SJSA1 (cell line): ENCODE measurements at regions not wholly inside any gene's neighbourhood (a gene's known extent, or its start where the extent isn't known, plus 50 kb on each side); places are given as distances from the start of the nearest gene placed in this dataset.

Experiments used
- DNase-seq, 2 experiments: peaks; one replicate each; pipeline ENCODE4 v3.0.0-alpha.2; 2015 to 2020; ENCODE audit warnings: low spot score in 2 of 2, low read depth in 1 of 2
- H3K27ac ChIP-seq: fragments of 250-450 bp; sonication (Bioruptor Pico); 2 replicates; pipeline ENCODE4 v1.5.1; 2020; ENCODE audit warnings: mild to moderate bottlenecking, moderate library complexity
- H3K27me3 ChIP-seq: fragments of 250-450 bp; sonication (Bioruptor Pico); replicated peaks from 2 replicates; pipeline ENCODE4 v1.5.1; 2020; ENCODE audit warnings: mild to moderate bottlenecking, moderate library complexity
- H3K36me3 ChIP-seq: fragments of 250-450 bp; sonication (Bioruptor Pico); 2 replicates; pipeline ENCODE4 v1.5.1; 2020; ENCODE audit warnings: mild to moderate bottlenecking
- H3K4me1 ChIP-seq: fragments of 250-450 bp; sonication (Bioruptor Pico); replicated peaks from 2 replicates; pipeline ENCODE4 v1.6.1; 2021; ENCODE audit warnings: mild to moderate bottlenecking
- H3K4me3 ChIP-seq: fragments of 250-450 bp; sonication (Bioruptor Pico); 2 replicates; pipeline ENCODE4 v1.5.1; 2020; ENCODE audit warnings: mild to moderate bottlenecking
- H3K9me3 ChIP-seq: fragments of 250-450 bp; sonication (Bioruptor Pico); replicated peaks from 2 replicates; pipeline ENCODE4 v1.5.1; 2020; ENCODE audit warnings: mild to moderate bottlenecking

GRCh38 chr18:73774811-73775509, 372.7 kb downstream of the FBXO15 start:
- peak in 1 of 2 experiments; percentile 52 for DNase-seq
- Histone ChIP-seq H3K4me1 (no peaks in the 10 kb centered on the region; the same call in 1 of the 2 replicates), H3K27ac (no peak overlapping the region), H3K9me3 (no peaks in the 10 kb centered on the region), H3K36me3 (no peaks in the 10 kb centered on the region), H3K4me3 (no peak overlapping the region), H3K27me3 (no peaks in the 10 kb centered on the region)

DNA sequence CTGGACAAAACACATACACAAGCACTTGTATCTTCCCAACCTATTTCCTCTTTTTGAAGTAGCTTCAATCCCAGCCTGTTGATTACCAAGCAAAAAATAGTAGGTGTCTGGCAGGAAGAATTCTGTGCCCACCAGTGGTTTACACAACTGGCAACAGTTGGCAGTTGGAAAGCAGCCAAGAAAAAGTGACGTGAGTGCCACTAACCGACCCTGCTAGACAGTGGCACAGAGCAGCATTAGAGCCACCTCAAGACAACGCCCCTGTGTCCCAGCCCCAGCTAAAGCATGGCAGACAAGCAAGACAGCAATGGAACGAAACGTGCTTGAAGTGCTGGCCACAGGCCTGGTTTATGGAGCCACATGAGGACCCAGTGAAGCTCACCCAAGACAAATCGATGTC, 379.6 kb downstream of the FBXO15 start:
- no peak overlapping the region for H3K27ac ChIP-seq
- H3K4me1 ChIP-seq, result no peaks in the 10 kb centered on the region
- H3K4me3 ChIP-seq, result no peak overlapping the region
- H3K27me3 ChIP-seq, result no peaks in the 10 kb centered on the region
- H3K36me3 ChIP-seq, result no peaks in the 10 kb centered on the region
- no peak for DNase-seq
- H3K9me3 ChIP-seq, result no peaks in the 10 kb centered on the region

GRCh38 chr18:73766910-73767515, 380.6 kb downstream of the FBXO15 start:
- no peak for DNase-seq
- H3K27me3 ChIP-seq, result no peaks in the 10 kb centered on the region
- no peaks in the 10 kb centered on the region for H3K36me3 ChIP-seq
- no peaks in the 10 kb centered on the region for H3K4me1 ChIP-seq
- H3K27ac ChIP-seq, result no peak overlapping the region
- H3K9me3 ChIP-seq, result no peaks in the 10 kb centered on the region
- no peak overlapping the region for H3K4me3 ChIP-seq

DNA sequence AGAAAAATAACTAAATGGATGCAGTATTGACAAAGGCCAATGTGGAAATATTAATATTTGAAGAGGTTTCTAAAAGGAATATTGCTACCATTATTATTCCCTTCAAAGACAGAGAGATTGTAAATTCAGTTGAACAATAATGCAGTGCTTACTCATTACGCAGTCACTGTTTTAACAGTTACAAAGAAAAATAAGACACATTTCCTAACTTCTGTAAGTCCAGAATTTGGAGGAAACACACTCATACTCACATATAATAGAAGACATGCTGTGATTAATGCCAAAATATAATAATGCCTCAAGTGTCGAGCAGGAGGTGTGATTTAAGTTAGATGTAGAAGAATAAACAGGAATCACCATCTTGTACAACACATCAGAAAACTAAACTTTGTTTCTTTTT, 389.2 kb downstream of the FBXO15 start:
- no peak overlapping the region for H3K27ac ChIP-seq
- H3K4me3 ChIP-seq, result no peak overlapping the region
- DNase-seq, result no peak
- no peaks in the 10 kb centered on the region for H3K36me3 ChIP-seq
- peaks cover 9% of the 10 kb centered on the region; the same call in 1 of the 2 replicates for H3K4me1 ChIP-seq
- H3K27me3 ChIP-seq, result no peaks in the 10 kb centered on the region
- H3K9me3 ChIP-seq, result no peaks in the 10 kb centered on the region

DNA sequence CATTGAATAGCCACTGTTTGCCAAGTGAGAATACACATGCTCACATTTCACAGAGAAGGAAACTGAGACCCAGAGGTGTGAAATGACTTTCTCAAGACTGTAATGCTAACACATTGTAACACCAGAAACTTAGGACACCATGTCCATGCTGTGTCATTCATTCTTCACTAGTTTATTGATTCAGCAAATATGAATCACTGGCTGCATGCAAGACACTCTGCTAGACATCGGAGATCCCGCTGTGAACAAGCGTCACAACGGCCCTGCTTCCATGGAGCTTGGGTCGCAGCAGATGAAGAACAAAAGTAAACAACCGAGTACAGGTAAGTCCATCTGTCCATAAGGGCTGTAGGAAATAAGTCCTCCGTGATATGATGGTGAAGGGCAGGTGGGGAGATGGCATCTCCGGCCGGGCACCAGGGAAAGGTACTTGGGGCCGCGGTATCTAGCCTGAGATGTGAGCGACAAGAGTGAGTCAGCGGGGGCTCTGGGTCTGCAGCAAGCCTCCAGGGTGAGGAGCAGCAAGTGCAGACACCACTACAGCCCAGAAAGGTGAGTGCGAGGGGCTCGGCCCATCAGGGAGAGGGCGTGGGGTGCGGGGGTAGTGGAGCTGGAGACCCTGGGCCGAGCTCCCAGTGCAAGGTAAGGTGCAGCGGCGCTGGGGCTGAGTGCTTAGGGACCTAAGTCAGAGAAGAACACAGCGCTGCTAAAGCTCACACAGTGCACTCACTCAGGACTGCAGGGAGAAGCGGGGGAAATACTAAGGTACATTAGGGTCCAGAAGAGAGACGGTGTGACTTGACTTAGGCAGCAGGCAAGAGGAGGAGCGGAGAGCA, 391.2 kb downstream of the FBXO15 start:
- Histone ChIP-seq H3K27ac (no peak overlapping the region), H3K9me3 (no peaks in the 10 kb centered on the region; the same call in 1 of the 2 replicates), H3K27me3 (no peaks in the 10 kb centered on the region), H3K4me1 (peaks cover 19% of the 10 kb centered on the region), H3K4me3 (no peak overlapping the region), H3K36me3 (no peaks in the 10 kb centered on the region)
- no peak for DNase-seq

DNA sequence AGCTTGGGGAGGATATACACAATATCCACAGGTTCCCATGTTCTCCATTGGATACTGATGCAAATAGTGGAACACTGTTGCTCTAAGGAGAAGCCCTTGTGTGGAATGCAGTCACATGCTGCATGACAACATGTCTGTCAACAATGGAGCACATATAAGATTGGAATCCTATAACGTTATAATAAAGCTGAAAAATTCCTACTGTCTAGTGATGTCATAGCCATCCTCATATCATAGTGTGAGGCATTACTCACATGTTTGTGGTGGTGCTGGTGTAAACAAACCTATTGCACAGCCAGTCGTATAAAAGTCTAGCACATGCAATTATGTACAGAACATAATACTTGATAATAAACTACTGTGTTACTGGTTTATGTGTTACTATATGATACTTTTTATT, 394.7 kb downstream of the FBXO15 start:
- peak in 1 of 2 experiments; percentile 19 for DNase-seq
- H3K27ac ChIP-seq, result no peak overlapping the region
- H3K36me3 ChIP-seq, result no peaks in the 10 kb centered on the region
- no peak overlapping the region for H3K4me3 ChIP-seq
- H3K9me3 ChIP-seq, result no peaks in the 10 kb centered on the region; the same call in 1 of the 2 replicates
- H3K27me3 ChIP-seq, result no peaks in the 10 kb centered on the region
- H3K4me1 ChIP-seq, result peaks cover 12% of the 10 kb centered on the region

DNA sequence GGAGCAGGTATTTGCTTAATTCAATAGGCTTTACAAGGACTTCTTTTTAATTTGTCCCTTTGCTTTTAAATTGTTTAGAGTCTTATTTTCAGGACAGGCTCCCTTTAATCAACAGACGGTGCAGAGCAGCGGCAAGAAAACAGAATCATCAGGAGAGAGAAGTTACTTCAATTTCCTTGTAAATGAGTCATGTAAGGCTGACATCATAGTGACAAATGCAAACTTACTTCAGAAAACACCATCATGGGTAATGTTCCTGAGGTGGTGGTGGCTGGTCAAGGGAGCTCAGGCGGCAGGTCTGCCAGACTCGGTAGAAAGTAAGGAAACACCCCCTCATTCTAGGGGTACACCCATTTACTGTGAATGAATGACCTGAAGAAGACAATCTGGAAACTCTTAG, 395.1 kb downstream of the FBXO15 start:
- peak in 1 of 2 experiments; percentile 18 for DNase-seq
- Histone ChIP-seq H3K27ac (no peak overlapping the region), H3K4me3 (no peak overlapping the region), H3K9me3 (no peaks in the 10 kb centered on the region; the same call in 1 of the 2 replicates), H3K36me3 (no peaks in the 10 kb centered on the region), H3K4me1 (peaks cover 9% of the 10 kb centered on the region), H3K27me3 (no peaks in the 10 kb centered on the region)

DNA sequence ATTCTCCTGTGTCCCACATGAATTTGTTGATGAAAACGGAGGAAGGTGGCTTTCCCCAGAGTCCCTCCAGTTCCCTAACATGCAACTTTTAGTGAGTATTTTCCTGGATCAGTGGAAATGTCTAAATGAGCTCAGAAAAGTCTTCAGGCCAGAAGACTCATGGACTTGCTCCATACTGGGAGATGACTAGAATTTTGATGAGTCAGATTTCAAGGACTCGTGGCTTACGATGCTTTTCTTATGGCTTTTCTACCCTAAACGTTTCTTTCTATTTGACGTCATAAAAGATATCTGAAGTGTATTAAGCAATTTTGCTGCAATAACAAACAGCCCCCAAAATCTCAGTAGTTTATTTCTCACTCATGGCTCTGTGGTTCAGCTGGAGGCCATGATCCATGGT, 397.6 kb downstream of the FBXO15 start:
- peaks cover 9% of the 10 kb centered on the region for H3K4me1 ChIP-seq
- H3K4me3 ChIP-seq, result no peak overlapping the region
- no peaks in the 10 kb centered on the region for H3K27me3 ChIP-seq
- no peaks in the 10 kb centered on the region; the same call in 1 of the 2 replicates for H3K9me3 ChIP-seq
- DNase-seq, result no peak
- no peaks in the 10 kb centered on the region for H3K36me3 ChIP-seq
- H3K27ac ChIP-seq, result no peak overlapping the region

- no peak for DNase-seq
- H3K27ac ChIP-seq, result no peak overlapping the region
- H3K36me3 ChIP-seq, result no peaks in the 10 kb centered on the region
- H3K9me3 ChIP-seq, result no peaks in the 10 kb centered on the region; the same call in 1 of the 2 replicates
- H3K4me1 ChIP-seq, result peaks cover 9% of the 10 kb centered on the region
- no peak overlapping the region for H3K4me3 ChIP-seq
- no peaks in the 10 kb centered on the region for H3K27me3 ChIP-seq
Measured at GRCh38 chr18:73749304-73749703, 398.3 kb downstream of the FBXO15 start.

- no peaks in the 10 kb centered on the region for H3K36me3 ChIP-seq
- H3K27me3 ChIP-seq, result no peaks in the 10 kb centered on the region
- DNase-seq, result no peak
- no peak overlapping the region for H3K4me3 ChIP-seq
- H3K27ac ChIP-seq, result no peak overlapping the region
- H3K9me3 ChIP-seq, result no peaks in the 10 kb centered on the region; the same call in 1 of the 2 replicates
- peaks cover 9% of the 10 kb centered on the region for H3K4me1 ChIP-seq
Measured at GRCh38 chr18:73748731-73749130, 398.9 kb downstream of the FBXO15 start.

- Histone ChIP-seq H3K36me3 (no peaks in the 10 kb centered on the region), H3K27ac (no peak overlapping the region), H3K9me3 (no peaks in the 10 kb centered on the region), H3K4me1 (no peaks in the 10 kb centered on the region), H3K27me3 (no peaks in the 10 kb centered on the region), H3K4me3 (no peak overlapping the region)
- DNase-seq, result no peak
Measured at GRCh38 chr18:73746101-73746500, 401.5 kb downstream of the FBXO15 start.

GRCh38 chr18:73742957-73743356, 404.7 kb downstream of the FBXO15 start:
- Histone ChIP-seq H3K4me1 (no peaks in the 10 kb centered on the region), H3K27me3 (no peaks in the 10 kb centered on the region), H3K36me3 (no peaks in the 10 kb centered on the region), H3K27ac (no peak overlapping the region), H3K4me3 (no peak overlapping the region), H3K9me3 (no peaks in the 10 kb centered on the region)
- no peak for DNase-seq

DNA sequence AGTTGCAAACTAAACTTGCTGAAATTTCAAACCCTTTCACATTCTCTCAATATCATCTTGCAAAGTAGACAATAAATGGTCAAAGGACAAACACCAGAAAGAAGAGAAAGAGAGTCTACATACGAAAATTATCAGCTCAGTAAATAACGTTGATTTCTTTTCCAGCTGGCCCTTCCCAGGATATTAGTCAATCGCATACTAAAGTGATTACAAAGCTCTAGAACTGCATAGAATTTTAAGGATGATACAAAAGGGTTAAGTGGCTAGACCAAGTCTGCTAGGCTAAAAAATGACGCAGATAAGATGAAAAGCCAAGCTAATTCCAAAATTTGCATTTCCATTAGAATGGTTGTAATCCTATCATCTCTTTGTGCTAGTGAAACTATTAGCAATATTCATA, 405.7 kb downstream of the FBXO15 start:
- Histone ChIP-seq H3K27ac (no peak overlapping the region), H3K4me3 (no peak overlapping the region), H3K4me1 (no peaks in the 10 kb centered on the region), H3K36me3 (no peaks in the 10 kb centered on the region), H3K27me3 (no peaks in the 10 kb centered on the region), H3K9me3 (no peaks in the 10 kb centered on the region)
- DNase-seq, result no peak

- Histone ChIP-seq H3K27me3 (no peaks in the 10 kb centered on the region), H3K27ac (no peak overlapping the region), H3K9me3 (no peaks in the 10 kb centered on the region), H3K36me3 (no peaks in the 10 kb centered on the region), H3K4me3 (no peak overlapping the region), H3K4me1 (no peaks in the 10 kb centered on the region)
- DNase-seq, result peak in 1 of 2 experiments; percentile 34
Measured at GRCh38 chr18:73739098-73739497, 408.5 kb downstream of the FBXO15 start.
